Tibial nerve (tissue), 4 donors: ENCODE measurements at regions not wholly inside any gene's neighbourhood (a gene's known extent, or its start where the extent isn't known, plus 50 kb on each side); places are given as distances from the start of the nearest gene placed in this dataset.

ENCODE experiments used
- EP300 ChIP-seq, 2 donors: sonication (generic); formaldehyde crosslinking; IDR thresholded peaks; one replicate each; pipeline ENCODE4 v1.6.1; 2017; ENCODE audit warnings: antibody characterized with exemption in 2 of 2, mild to moderate bottlenecking in 1 of 2
- POLR2A ChIP-seq, 2 donors: fragments of 450-650 bp; IDR thresholded peaks; one replicate each; pipeline ENCODE4 v1.6.1; 2017; ENCODE audit warnings: antibody characterized with exemption in 2 of 2, mild to moderate bottlenecking in 2 of 2, moderate library complexity in 2 of 2
- TF ChIP-seq, protein P1 (sequence below), 5 experiments: fragments of 200-600 bp in 3 of 5; fragments of 450-650 bp in 2 of 5; sonication (generic) in 3 of 5; IDR thresholded peaks; one replicate each; pipeline ENCODE4 v1.5.1; 2016 to 2019; ENCODE audit warnings: antibody characterized with exemption in 5 of 5, mild to moderate bottlenecking in 3 of 5, moderate library complexity in 2 of 5

DNA sequence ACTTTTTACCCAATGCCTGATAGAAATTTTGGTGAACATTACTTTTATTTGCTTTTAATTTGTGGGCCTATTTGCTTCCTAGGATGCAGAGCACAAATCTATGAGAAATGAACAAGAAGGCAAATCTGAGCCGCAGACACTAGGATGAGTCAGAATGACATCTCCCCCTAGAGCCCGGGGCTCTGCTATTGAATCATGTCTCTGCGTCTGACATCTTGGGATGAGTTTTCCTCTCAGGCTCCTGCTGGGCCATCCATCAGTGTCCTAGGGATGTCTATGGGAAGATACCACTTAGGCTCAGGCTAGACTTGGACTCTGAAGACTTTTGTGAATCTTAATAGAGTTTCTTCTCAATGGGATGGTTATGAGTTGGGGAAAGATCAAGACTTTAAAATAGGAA, 157.3 kb upstream of the MTPN start:
- TF ChIP-seq, protein P1, sequence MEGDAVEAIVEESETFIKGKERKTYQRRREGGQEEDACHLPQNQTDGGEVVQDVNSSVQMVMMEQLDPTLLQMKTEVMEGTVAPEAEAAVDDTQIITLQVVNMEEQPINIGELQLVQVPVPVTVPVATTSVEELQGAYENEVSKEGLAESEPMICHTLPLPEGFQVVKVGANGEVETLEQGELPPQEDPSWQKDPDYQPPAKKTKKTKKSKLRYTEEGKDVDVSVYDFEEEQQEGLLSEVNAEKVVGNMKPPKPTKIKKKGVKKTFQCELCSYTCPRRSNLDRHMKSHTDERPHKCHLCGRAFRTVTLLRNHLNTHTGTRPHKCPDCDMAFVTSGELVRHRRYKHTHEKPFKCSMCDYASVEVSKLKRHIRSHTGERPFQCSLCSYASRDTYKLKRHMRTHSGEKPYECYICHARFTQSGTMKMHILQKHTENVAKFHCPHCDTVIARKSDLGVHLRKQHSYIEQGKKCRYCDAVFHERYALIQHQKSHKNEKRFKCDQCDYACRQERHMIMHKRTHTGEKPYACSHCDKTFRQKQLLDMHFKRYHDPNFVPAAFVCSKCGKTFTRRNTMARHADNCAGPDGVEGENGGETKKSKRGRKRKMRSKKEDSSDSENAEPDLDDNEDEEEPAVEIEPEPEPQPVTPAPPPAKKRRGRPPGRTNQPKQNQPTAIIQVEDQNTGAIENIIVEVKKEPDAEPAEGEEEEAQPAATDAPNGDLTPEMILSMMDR (IDR thresholded peaks at IDR 0.05), result no peak
- no peak for TF ChIP-seq EP300 (IDR thresholded peaks at IDR 0.05)
- TF ChIP-seq POLR2A (IDR thresholded peaks at IDR 0.05), result no peak
